SK-N-SH treated with all-trans-retinoic acid at 6 μM for 48 hours (cell line): ENCODE measurements at regions not wholly inside any gene's neighbourhood (a gene's known extent, or its start where the extent isn't known, plus 50 kb on each side); places are given as distances from the start of the nearest gene placed in this dataset.

Experiments
- ARNTL ChIP-seq: fragments of 450-650 bp; formaldehyde crosslinking; IDR thresholded peaks from 2 replicates; pipeline ENCODE4 v1.5.0; 2020; ENCODE audit warnings: low read depth, mild to moderate bottlenecking, moderate library complexity, borderline replicate concordance
- CSDC2 ChIP-seq: fragments of 250-450 bp; sonication (Bioruptor Pico); IDR thresholded peaks from 2 replicates; pipeline ENCODE4 v1.5.0; 2020; ENCODE audit warnings: mild to moderate bottlenecking, moderate library complexity
- ESRRG ChIP-seq: fragments of 250-450 bp; sonication (Bioruptor Pico); IDR thresholded peaks from 2 replicates; pipeline ENCODE4 v1.6.1; 2021; ENCODE audit warnings: mild to moderate bottlenecking
- GLIS3 ChIP-seq: fragments of 250-450 bp; sonication (Bioruptor Pico); IDR thresholded peaks from 2 replicates; pipeline ENCODE4 v1.5.0; 2020; ENCODE audit warnings: mild to moderate bottlenecking, moderate library complexity
- ISL1 ChIP-seq: fragments of 250-450 bp; sonication (Bioruptor Pico); IDR thresholded peaks from 2 replicates; pipeline ENCODE4 v2.1.2; 2022; ENCODE audit warnings: mild to moderate bottlenecking, moderate library complexity
- OSR1 ChIP-seq: fragments of 250-450 bp; sonication (Bioruptor Pico); IDR thresholded peaks from 2 replicates; pipeline ENCODE4 v1.8.0; 2022; ENCODE audit warnings: moderate library complexity, mild to moderate bottlenecking, inconsistent platforms
- PATZ1 ChIP-seq: fragments of 250-450 bp; sonication (Bioruptor Pico); IDR thresholded peaks from 2 replicates; pipeline ENCODE4 v1.8.0; 2020; ENCODE audit warnings: mild to moderate bottlenecking, moderate library complexity, borderline replicate concordance
- RARB ChIP-seq: fragments of 250-450 bp; sonication (Bioruptor Pico); IDR thresholded peaks from 2 replicates; pipeline ENCODE4 v1.8.0; 2021; ENCODE audit warnings: mild to moderate bottlenecking, moderate library complexity
- TCF4 ChIP-seq: fragments of 250-450 bp; sonication (Bioruptor Pico); IDR thresholded peaks from 2 replicates; pipeline ENCODE4 v1.8.0; 2021; ENCODE audit warnings: mild to moderate bottlenecking, moderate library complexity, borderline replicate concordance
- ZFP3 ChIP-seq: fragments of 250-450 bp; sonication (Bioruptor Pico); IDR thresholded peaks from 2 replicates; pipeline ENCODE4 v1.5.0; 2020; ENCODE audit warnings: mild to moderate bottlenecking, moderate library complexity
- ZFP30 ChIP-seq: fragments of 450-650 bp; formaldehyde crosslinking; IDR thresholded peaks from 2 replicates; pipeline ENCODE4 v1.5.0; 2022; ENCODE audit warnings: mild to moderate bottlenecking, moderate library complexity
- ZNF8 ChIP-seq: fragments of 450-650 bp; formaldehyde crosslinking; IDR thresholded peaks from 2 replicates; pipeline ENCODE4 v1.5.0; 2020; ENCODE audit warnings: mild to moderate bottlenecking, moderate library complexity
- TF ChIP-seq, protein P1 (sequence below): fragments of 250-450 bp; sonication (Bioruptor Pico); IDR thresholded peaks from 2 replicates; pipeline ENCODE4 v1.5.1; 2020; ENCODE audit warnings: low read depth, mild to moderate bottlenecking, moderate library complexity
- TF ChIP-seq, protein P2 (sequence below): fragments of 250-450 bp; sonication (Bioruptor Pico); IDR thresholded peaks from 2 replicates; pipeline ENCODE4 v1.5.1; 2021; ENCODE audit warnings: mild to moderate bottlenecking, moderate library complexity

DNA sequence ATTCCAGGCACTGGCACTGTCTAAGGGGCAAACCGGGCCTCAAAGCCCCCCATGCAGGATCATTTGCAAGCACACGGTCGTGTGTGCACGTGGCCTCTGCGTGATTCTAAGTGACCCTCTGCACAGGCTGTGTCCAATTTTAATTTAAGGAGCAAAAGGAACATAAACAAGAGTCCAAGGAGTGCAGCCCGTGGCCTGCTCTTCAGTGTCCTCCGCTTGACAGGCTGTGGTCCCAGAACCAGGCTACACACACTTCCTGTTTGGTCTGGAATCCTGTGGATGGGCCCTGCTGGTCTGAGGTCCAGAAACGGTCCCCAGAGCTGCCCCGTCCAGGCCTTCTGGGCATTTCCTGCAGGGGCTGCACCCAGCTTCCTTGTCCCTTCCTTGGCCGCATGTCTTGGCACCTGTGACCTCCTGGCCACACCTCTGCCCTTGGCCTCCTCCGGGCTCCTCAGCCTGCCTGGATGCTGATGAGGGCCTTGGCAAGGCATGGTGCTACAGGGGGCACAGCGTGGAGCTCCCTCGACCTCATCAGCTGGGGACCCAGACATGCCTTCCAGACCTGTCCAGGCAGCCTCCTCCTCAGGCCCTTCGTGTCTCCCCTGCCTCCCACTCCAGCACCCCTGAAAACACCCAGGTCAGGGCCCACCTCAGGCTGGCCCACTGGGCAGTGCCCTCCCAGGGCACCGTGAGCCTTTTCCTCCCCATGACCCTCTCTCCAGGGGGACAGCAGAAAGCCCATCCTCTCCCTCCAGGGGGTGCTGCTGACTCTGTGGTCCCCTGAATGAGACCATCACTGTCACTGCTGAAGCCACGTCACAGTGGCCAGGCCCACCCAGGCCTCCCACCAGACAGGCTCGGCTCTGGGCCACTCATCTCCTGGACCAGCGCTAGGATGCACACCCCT is 136.4 kb upstream of the GPC1 start:
- TF ChIP-seq ZFP30 (CRISPR knock-in tag) (no peak), ISL1 (CRISPR knock-in tag) (no peak), ZNF8 (CRISPR knock-in tag) (no peak), PATZ1 (CRISPR knock-in tag) (no peak), TCF4 (CRISPR knock-in tag) (no peak), OSR1 (CRISPR knock-in tag) (no peak), CSDC2 (CRISPR knock-in tag) (no peak), RARB (no peak), ZFP3 (CRISPR knock-in tag) (no peak), ARNTL (CRISPR knock-in tag) (no peak), GLIS3 (CRISPR knock-in tag) (no peak), ESRRG (CRISPR knock-in tag) (no peak)
- TF ChIP-seq, protein P1, sequence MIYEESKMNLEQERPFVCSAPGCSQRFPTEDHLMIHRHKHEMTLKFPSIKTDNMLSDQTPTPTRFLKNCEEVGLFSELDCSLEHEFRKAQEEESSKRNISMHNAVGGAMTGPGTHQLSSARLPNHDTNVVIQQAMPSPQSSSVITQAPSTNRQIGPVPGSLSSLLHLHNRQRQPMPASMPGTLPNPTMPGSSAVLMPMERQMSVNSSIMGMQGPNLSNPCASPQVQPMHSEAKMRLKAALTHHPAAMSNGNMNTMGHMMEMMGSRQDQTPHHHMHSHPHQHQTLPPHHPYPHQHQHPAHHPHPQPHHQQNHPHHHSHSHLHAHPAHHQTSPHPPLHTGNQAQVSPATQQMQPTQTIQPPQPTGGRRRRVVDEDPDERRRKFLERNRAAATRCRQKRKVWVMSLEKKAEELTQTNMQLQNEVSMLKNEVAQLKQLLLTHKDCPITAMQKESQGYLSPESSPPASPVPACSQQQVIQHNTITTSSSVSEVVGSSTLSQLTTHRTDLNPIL (CRISPR knock-in tag), result no peak
- TF ChIP-seq, protein P2, sequence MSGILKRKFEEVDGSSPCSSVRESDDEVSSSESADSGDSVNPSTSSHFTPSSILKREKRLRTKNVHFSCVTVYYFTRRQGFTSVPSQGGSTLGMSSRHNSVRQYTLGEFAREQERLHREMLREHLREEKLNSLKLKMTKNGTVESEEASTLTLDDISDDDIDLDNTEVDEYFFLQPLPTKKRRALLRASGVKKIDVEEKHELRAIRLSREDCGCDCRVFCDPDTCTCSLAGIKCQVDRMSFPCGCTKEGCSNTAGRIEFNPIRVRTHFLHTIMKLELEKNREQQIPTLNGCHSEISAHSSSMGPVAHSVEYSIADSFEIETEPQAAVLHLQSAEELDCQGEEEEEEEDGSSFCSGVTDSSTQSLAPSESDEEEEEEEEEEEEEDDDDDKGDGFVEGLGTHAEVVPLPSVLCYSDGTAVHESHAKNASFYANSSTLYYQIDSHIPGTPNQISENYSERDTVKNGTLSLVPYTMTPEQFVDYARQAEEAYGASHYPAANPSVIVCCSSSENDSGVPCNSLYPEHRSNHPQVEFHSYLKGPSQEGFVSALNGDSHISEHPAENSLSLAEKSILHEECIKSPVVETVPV (CRISPR knock-in tag), result no peak
